GM23248 (cell line): ENCODE measurements at regions not wholly inside any gene's neighbourhood (a gene's known extent, or its start where the extent isn't known, plus 50 kb on each side); places are given as distances from the start of the nearest gene placed in this dataset.
"Not testable (repeated sequence)": the region's sequence is repeated elsewhere in the genome, so short reads cannot be mapped to it uniquely, and the experiment has no call there.

Experiments used
- DNase-seq: peaks from one replicate; pipeline ENCODE4 v3.0.0-alpha.2; 2015
- H2AFZ ChIP-seq: fragments of 200-600 bp; sonication (generic); 2 replicates; pipeline ENCODE4 v1.6.1; 2016; ENCODE audit warnings: antibody characterized with exemption
- H3F3A ChIP-seq: fragments of 200-600 bp; sonication (generic); 2 replicates; pipeline ENCODE4 v1.6.1; 2016; ENCODE audit warnings: mild to moderate bottlenecking, antibody characterized with exemption, mixed run types; ENCODE audit not compliant: insufficient read depth
- H3K27ac ChIP-seq: fragments of 200-600 bp; sonication (generic); 2 replicates; pipeline ENCODE4 v1.5.1; 2016; ENCODE audit warnings: mild to moderate bottlenecking
- H3K27me3 ChIP-seq: fragments of 200-600 bp; sonication (generic); replicated peaks from 2 replicates; pipeline ENCODE4 v1.6.1; 2016; ENCODE audit warnings: mild to moderate bottlenecking; ENCODE audit not compliant: insufficient read depth
- H3K36me3 ChIP-seq: fragments of 200-600 bp; sonication (generic); 2 replicates; pipeline ENCODE4 v1.6.1; 2016; ENCODE audit warnings: low read depth, mild to moderate bottlenecking
- H3K4me1 ChIP-seq: fragments of 200-600 bp; sonication (generic); 2 replicates; pipeline ENCODE4 v1.6.1; 2016; ENCODE audit warnings: mild to moderate bottlenecking; ENCODE audit not compliant: insufficient read depth
- H3K4me2 ChIP-seq: fragments of 200-600 bp; sonication (generic); one replicate; pipeline ENCODE4 v1.6.1; 2016; ENCODE audit warnings: mild to moderate bottlenecking; ENCODE audit not compliant: unreplicated experiment
- H3K4me3 ChIP-seq: fragments of 200-600 bp; sonication (generic); 2 replicates; pipeline ENCODE4 v1.5.1; 2016; ENCODE audit warnings: mild to moderate bottlenecking
- H3K79me2 ChIP-seq: fragments of 200-600 bp; sonication (generic); 2 replicates; pipeline ENCODE4 v1.6.1; 2016; ENCODE audit warnings: mild to moderate bottlenecking; ENCODE audit not compliant: insufficient read depth
- H3K9ac ChIP-seq: fragments of 200-600 bp; sonication (generic); 2 replicates; pipeline ENCODE4 v1.6.1; 2016; ENCODE audit warnings: mild to moderate bottlenecking
- H3K9me2 ChIP-seq: fragments of 200-600 bp; sonication (generic); 2 replicates; pipeline ENCODE4 v1.6.1; 2016; ENCODE audit warnings: mixed run types, mild to moderate bottlenecking, moderate library complexity; ENCODE audit not compliant: insufficient read depth
- H3K9me3 ChIP-seq: fragments of 200-600 bp; sonication (generic); one replicate; pipeline ENCODE4 v1.6.1; 2017; ENCODE audit warnings: low read depth
- H4K20me1 ChIP-seq: fragments of 200-600 bp; sonication (generic); 2 replicates; pipeline ENCODE4 v1.6.0; 2016; ENCODE audit not compliant: insufficient read depth
- EZH2 ChIP-seq: fragments of 200-600 bp; sonication (generic); IDR thresholded peaks from 2 replicates; pipeline ENCODE4 v1.6.1; 2018; ENCODE audit warnings: antibody characterized with exemption, mild to moderate bottlenecking; ENCODE audit not compliant: insufficient read depth, poor library complexity, severe bottlenecking
- EZH2phosphoT487 ChIP-seq: fragments of 200-600 bp; sonication (generic); IDR thresholded peaks from 2 replicates; pipeline ENCODE4 v1.6.1; 2018; ENCODE audit warnings: antibody characterized with exemption, moderate library complexity, mild to moderate bottlenecking, low read depth; ENCODE audit not compliant: insufficient read depth
- WGBS, 2 experiments: methylation state at CpG; one replicate each; pipeline ENCODE4 v1.1.6; 2015 to 2017; ENCODE audit warnings: low lambda C conversion rate in 2 of 2, low coverage in 1 of 2; ENCODE audit errors: missing lambda C conversion rate in 2 of 2; 5-methylcytosine and 5-hydroxymethylcytosine counted together
- in situ Hi-C: fragments of 300-500 bp; cut with MboI; formaldehyde crosslinking; loops from 2 replicates; pipeline ENCODE4 v1.15.0; 2020

- no peak overlapping the region for H3K27ac ChIP-seq
- H3K36me3 ChIP-seq = no peaks in the 10 kb centered on the region
- WGBS, 2 experiments = 88 to 95% methylated on average over 5 of the region's 5 CpGs
- H3K27me3 ChIP-seq = no peaks in the 10 kb centered on the region
- DNase-seq = no peak
- no peak overlapping the region for H2AFZ ChIP-seq
- H4K20me1 ChIP-seq = no peaks in the 10 kb centered on the region
- peaks cover 49% of the 10 kb centered on the region for H3K4me1 ChIP-seq
- peaks cover 23% of the 10 kb centered on the region for H3F3A ChIP-seq
- no peak for TF ChIP-seq EZH2phosphoT487
- no peak for TF ChIP-seq EZH2
- in situ Hi-C loops = no loop called here
- H3K4me2 ChIP-seq = no peak overlapping the region
- no peaks in the 10 kb centered on the region for H3K9me2 ChIP-seq
- H3K79me2 ChIP-seq = no peaks in the 10 kb centered on the region
- no peaks in the 10 kb centered on the region for H3K9me3 ChIP-seq
- H3K4me3 ChIP-seq = no peak overlapping the region
- no peak overlapping the region for H3K9ac ChIP-seq
Measured at GRCh38 chr15:66885281-66885915, 180.0 kb upstream of the SMAD3 start.

- Histone ChIP-seq H3K4me1 (peaks cover 49% of the 10 kb centered on the region), H2AFZ (no peak overlapping the region), H3K79me2 (no peaks in the 10 kb centered on the region), H3K27me3 (no peaks in the 10 kb centered on the region), H3K9me2 (no peaks in the 10 kb centered on the region), H3K27ac (no peak overlapping the region), H3K36me3 (no peaks in the 10 kb centered on the region), H3K4me3 (no peak overlapping the region), H4K20me1 (no peaks in the 10 kb centered on the region), H3K9ac (no peak overlapping the region), H3K4me2 (no peak overlapping the region), H3K9me3 (no peaks in the 10 kb centered on the region), H3F3A (peaks cover 23% of the 10 kb centered on the region)
- no peak for DNase-seq
- no peak for TF ChIP-seq EZH2
- TF ChIP-seq EZH2phosphoT487 = no peak
- in situ Hi-C loops = no loop called here
- 95 to 96% methylated on average over 9 of the region's 9 CpGs for WGBS, 2 experiments
Measured at GRCh38 chr15:66886241-66886675, 179.1 kb upstream of the SMAD3 start.

- H3F3A ChIP-seq = peaks cover 23% of the 10 kb centered on the region
- no peak overlapping the region for H3K4me3 ChIP-seq
- no peak overlapping the region for H3K4me2 ChIP-seq
- TF ChIP-seq EZH2 (no peak), EZH2phosphoT487 (no peak)
- no peak overlapping the region for H3K27ac ChIP-seq
- in situ Hi-C loops = no loop called here
- H2AFZ ChIP-seq = no peak overlapping the region
- H3K9me2 ChIP-seq = no peaks in the 10 kb centered on the region
- no peak for DNase-seq
- peaks cover 45% of the 10 kb centered on the region for H3K4me1 ChIP-seq
- H3K27me3 ChIP-seq = no peaks in the 10 kb centered on the region
- no peaks in the 10 kb centered on the region for H3K79me2 ChIP-seq
- H3K9me3 ChIP-seq = no peaks in the 10 kb centered on the region
- 94% methylated on average over 6 to 7 of the region's 7 CpGs for WGBS, 2 experiments
- H4K20me1 ChIP-seq = no peaks in the 10 kb centered on the region
- no peaks in the 10 kb centered on the region for H3K36me3 ChIP-seq
- no peak overlapping the region for H3K9ac ChIP-seq
Measured at GRCh38 chr15:66886686-66887273, 178.6 kb upstream of the SMAD3 start.

- H2AFZ ChIP-seq, in situ Hi-C loops, H3F3A ChIP-seq, H3K27ac ChIP-seq, DNase-seq, H3K36me3 ChIP-seq, H3K9me2 ChIP-seq, H3K4me3 ChIP-seq, H3K79me2 ChIP-seq, H3K27me3 ChIP-seq, H4K20me1 ChIP-seq, H3K4me2 ChIP-seq, H3K9ac ChIP-seq, H3K9me3 ChIP-seq: not testable (repeated sequence)
- H3K4me1 ChIP-seq = peaks cover 34% of the 10 kb centered on the region
Measured at GRCh38 chr15:66889298-66889697, 176.1 kb upstream of the SMAD3 start.

- TF ChIP-seq EZH2 (no peak), EZH2phosphoT487 (no peak)
- Histone ChIP-seq H3K9ac (no peak overlapping the region), H3K4me3 (no peak overlapping the region), H3K9me3 (no peaks in the 10 kb centered on the region), H2AFZ (no peak overlapping the region), H3K4me1 (peaks cover 39% of the 10 kb centered on the region), H3F3A (peaks cover 4% of the 10 kb centered on the region; the same call in 1 of the 2 replicates), H3K27ac (no peak overlapping the region), H3K4me2 (no peak overlapping the region), H3K36me3 (no peaks in the 10 kb centered on the region), H3K27me3 (no peaks in the 10 kb centered on the region), H3K79me2 (no peaks in the 10 kb centered on the region), H3K9me2 (no peaks in the 10 kb centered on the region), H4K20me1 (no peaks in the 10 kb centered on the region)
- WGBS, 2 experiments = 34 to 37% methylated on average over 2 of the region's 2 CpGs
- in situ Hi-C loops = no loop called here
- no peak for DNase-seq
Measured at GRCh38 chr15:66891776-66892175, 173.6 kb upstream of the SMAD3 start.
